Kidney glomerular epithelial cell (primary cell): ENCODE measurements at regions not wholly inside any gene's neighbourhood (a gene's known extent, or its start where the extent isn't known, plus 50 kb on each side); places are given as distances from the start of the nearest gene placed in this dataset.
"Not testable (repeated sequence)": the region's sequence is repeated elsewhere in the genome, so short reads cannot be mapped to it uniquely, and the experiment has no call there.

ENCODE experiments used
- DNase-seq: peaks from one replicate; lab custom pipeline; 2025; lab: John Stamatoyannopoulos, UW

DNA sequence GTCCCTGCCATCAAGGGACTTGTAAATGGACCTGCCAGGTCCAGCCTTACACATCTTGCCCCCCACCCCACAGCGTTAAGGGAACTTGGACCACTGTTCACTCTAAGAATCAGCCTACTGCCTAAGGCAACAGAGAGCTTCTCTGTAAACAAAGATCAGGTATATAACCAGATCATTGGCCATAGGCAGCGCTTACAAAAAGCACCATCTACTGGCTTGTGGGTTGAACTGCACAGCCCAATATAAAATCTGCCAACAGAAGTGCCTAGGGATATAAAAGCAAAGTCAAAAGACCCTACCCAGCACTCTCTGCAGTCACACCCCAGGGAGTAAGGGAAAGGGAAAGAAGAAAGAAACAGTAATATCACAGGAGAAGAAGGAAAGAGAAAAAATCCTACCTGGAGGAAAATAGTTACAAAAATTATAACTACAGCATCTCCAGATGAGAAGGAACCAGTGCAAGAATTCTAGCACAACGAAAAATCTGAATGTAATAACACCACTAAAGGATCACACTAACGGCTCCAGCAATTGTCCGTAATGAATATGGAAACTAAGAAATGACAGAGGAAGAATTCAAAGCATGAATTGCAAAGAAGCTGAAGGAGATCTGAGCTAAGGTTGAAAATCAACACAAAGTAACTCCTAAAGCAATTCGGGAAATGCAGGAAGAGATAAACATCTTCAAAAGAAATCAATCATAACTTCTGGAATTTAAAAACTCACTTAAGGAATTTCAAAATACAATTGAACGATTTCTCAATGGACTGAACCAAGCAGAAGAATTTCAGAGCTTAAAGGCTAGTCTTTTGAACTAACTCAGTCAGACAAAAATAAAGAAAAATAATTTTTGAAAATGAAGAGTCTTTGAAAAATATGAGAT, 95.2 kb upstream of the PCED1B start:
- peak; percentile 38 for DNase-seq

DNA sequence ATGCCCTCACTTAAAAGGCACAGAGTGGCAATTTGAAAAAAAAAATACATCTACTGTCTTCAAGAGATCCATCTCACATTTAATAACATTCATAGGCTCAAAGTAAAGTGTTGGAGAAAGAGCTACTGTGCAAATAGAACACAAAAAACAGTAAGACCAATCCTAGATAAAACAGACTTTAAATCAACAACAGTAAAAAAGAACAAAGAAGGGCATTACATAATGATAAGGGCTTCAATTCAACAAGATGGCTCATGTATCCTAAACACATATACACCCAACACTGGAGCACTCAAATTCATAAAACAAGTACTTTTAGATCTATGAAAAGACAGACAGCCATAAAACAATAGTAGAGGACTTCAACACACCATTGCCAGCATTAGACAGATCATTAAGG, 93.6 kb upstream of the PCED1B start:
- DNase-seq = no peak

DNA sequence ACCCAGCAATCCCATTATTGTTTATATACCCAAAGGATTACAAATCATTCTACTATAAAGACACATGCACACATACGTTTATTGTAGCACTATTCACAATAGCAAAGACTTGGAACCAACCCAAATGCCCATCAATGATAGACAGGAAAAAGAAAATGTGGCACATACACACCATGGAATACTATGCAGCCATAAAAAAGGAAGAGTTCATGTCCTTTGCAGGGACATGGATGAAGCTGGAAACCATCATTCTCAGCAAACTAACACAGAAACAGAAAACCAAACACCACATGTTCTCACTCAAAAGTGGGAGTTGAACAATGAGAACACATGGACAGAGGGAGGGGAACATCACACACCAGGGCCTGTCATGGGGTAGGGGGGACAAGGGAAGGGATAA, 91.3 kb upstream of the PCED1B start:
- not testable (repeated sequence) for DNase-seq

DNA sequence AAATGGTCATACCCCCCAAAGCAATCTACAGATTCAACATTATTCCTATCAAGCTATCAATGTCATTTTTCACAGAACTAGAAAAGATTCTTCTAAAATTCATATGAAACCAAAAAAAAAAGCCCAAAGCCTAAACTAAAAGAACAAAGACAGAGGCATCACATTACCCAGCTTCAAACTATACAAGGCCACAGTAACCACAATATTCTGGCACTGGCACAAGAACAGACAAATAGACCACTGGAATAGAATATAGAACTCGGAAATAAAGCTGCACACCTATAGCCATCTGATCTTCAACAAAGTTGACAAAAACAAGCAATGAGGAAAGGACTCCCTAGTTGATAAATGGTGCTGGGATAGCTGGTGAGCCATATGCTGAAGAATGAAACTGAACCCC, 89.2 kb upstream of the PCED1B start:
- DNase-seq = no peak

DNA sequence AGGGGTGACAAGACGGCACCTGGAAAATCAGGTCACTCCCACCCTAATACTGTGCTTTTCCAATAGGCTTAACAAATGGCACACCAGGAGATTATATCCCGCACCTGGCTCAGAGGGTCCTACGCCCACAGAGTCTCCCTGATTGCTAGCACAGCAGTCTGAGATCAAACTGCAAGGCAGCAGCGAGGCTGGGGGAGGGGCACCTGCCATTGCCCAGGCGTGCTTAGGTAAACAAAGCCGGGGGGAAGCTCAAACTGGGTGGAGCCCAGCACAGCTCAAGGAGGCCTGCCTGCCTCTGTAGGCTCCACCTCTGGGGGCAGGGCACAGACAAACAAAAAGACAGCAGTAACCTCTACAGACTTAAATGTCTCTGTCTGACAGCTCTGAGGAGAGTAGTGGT, 87.4 kb upstream of the PCED1B start:
- DNase-seq = not testable (repeated sequence)

DNA sequence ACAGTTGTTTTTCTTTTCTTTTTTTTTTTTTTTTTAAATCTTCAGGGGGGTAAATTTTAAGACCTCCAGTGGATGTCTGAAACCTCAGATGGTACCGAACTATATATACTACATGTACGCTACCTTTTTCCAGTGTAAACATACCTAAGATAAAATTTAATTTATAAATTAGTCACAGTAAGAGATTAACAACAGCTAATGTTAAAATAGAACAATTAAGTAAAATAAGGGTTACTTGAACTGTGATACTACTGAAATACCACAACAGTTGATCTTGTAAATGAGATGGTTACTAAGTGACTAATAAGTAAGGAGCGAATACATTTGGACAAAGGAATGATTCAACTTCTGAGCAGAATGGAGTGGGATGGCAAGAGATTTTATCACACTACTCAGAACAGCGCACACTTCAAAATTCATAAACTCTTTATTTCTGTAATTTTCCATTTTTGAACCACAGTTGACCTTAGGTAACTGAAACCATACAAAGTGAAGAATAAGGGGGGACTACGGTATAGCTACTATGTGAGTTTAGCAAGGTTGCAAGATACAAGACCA, 80.5 kb upstream of the PCED1B start:
- DNase-seq = peak; percentile 81

DNA sequence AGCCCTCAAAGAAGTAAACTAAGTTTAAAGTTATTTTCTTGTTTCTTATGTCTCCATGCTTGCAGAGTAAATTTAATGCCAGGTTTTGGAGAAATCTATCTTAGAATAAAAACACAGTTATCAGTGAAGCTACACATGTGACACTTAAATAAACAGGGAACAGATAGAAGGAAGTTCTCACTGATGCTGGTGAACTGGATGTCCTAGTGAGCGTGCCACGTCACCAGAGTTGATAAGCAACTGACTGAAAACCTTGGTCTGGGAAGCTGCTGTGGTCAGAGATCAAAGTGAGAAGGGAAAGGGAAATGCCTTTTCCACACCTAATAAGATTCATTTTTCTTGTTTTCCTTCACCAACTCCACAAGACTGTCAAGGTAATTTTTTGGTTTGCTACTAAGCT, 74.8 kb upstream of the PCED1B start:
- no peak for DNase-seq

DNA sequence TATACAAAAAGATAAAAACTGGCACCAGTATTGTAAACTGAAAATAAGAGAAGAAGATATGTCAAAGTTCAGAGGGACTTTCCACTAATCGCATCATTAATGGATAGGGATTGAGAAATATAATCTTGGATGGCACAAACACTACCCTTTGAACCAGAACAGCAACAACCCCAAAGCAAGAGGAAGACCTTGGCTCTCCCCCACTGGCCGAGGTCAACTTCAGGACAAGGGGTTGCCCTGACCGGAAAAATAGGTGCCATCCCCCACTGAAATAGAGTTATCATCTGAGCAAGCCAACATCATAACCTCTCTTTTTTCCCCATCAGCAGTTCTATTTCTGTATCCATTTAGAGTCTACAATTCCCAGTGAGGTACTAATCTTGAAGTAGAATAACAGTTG, 72.4 kb upstream of the PCED1B start:
- DNase-seq = no peak

DNA sequence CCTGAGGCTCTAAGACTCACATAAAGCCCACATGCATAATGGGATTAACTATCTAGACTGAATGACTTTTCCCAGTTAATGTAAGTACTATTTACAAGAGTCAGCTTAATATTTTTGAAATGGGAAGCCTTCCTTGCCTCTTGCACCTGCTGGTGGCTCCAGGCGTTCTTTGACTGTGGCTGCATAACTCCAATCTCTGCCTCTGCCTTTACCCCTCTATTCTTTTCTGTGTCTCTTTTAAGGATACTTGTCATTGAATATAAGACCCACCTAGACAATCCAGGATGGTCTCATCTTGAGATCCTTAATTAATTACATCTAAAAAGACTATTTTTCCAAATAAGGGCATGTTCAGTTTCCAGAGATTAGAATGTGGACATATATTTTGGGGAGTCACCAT, 66.9 kb upstream of the PCED1B start:
- DNase-seq = no peak

DNA sequence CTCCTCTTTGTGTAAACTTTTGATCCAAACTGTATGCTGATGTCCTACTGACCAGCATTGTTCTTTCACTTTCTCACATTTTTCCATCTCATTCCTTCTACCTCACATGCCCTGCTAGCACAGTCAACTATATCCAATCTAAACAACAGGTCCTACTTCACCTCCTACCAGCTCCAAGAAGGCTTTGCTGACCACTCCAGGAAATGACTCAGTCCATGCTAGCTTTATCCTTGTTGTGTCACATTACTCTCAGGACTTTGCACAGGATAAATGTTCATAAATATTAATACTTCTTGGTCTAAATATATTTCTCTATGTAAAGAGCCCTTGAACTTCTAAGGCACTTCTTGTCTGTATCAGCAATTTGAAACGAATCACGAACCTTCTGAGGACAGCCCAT, 64.9 kb upstream of the PCED1B start:
- peak; percentile 44 for DNase-seq

DNA sequence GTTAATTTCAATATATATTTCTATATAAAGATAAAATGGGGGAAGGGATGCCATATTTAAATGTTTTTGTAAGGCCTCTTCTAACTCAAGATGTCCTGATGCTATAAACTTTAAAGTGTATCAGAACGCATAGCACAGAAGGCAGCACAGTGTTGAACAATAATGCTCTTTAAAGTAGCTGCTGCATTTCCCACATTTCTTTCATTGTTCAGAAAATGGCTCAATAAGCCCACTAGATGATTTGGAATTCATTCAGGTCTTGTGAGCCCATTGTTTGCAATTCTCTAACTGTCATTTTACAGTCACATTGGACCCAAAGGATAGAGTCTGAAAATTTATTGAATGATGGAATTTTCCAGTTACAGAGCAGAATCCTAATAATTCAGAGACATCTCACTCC, 64.0 kb upstream of the PCED1B start:
- DNase-seq = no peak

DNA sequence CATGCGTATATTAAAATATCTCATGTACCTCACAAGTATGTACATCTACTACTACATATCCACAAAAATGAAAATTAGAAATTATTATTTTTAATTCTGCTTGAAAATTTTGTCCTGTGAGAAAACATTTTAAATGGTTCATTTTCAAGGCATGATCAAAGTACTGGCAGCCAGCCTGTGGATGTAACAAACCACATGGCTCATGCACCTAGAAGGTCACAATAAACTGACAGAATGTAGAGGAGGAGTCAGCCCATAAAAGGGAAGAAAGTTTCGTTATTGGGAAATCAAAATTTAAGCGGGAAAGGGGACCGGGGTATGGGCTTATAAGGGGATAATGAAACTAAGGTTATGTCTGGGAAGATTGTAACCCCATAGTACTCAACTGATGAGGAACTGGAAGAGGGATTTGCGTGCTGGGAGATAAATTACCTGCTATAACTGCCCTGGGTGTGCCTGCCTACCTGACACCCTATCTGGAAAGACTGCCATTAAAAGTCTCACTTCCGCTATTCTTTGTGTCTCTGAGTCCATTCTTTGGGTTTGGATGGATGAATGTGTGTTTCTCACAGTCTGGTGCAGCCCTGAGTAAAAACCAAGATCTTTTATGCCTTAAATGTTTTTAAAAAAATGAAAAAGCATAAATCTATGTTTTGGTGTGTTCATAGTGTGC, 62.2 kb upstream of the PCED1B start:
- DNase-seq = no peak

DNA sequence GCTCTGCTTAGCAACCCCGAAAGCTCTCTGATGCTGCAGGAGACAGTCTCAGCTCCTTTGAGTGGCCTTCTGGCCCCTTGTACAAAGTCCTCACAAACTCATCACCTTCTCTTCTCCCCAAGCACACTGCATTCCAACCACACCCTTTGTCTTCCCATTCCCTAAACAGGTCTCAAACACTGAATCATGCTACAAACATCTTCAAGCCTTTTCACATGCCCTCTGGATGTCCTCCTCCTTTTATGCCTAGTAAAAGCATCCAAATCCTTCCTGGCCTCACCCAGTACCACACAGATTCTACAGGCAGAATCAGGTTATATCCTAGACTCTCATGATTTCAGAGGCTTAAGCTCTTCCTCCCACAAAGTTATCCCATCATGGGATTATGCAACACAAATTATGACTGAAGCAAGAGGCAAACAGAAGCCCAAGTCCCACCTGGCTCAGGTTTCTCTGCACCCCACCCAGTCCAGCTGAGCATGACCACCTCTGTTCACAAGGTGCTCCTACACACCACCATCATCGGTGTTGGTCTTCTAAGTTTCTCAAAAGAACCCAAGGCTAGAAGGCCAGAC, 61.4 kb upstream of the PCED1B start:
- DNase-seq = no peak

DNA sequence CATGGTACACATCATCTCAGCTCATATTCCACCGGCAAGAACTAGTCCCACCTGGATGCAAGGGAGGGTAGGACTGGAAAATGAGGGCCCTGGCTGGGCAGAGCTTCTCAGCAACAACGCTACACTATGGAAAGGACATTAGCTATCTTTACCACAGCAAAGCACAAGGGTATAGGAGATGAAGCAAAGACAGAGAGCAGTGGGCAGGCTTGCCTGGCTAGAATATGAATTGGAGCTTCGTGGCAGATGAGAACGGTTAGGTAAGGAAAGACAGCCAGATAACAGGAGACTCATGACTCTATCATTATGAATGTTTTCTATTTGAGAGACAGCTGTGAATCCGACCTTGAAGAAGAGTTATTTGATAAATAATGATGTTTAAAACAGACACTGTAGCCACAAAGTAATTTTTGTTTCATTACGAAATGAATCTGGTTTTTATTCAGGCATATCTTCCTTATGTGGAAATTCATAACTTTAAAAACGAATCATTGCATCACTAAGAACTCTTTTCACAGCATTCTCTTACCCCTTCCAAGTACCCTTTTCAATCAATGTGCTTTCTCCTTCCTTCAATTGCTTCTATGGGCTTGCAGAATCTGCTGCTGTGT, 59.1 kb upstream of the PCED1B start:
- no peak for DNase-seq

DNA sequence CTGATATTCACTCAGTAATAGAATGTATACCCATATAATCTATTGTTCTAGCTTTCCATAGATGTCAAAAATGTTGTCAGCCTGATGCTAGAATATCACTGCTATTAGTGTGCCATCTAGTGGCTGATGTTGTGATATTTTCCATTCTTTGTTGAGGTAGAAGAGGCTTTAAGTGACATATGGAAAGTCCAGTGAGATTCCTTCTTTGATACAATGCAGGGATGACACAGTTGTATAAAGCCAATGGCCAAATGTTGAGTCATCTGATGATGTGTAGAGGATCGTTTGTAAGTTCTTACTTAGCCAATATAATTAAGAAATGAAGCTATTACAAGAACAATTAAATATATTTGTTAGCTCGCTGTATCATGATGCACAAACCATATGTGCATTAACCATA, 58.1 kb upstream of the PCED1B start:
- DNase-seq = peak; percentile 90

DNA sequence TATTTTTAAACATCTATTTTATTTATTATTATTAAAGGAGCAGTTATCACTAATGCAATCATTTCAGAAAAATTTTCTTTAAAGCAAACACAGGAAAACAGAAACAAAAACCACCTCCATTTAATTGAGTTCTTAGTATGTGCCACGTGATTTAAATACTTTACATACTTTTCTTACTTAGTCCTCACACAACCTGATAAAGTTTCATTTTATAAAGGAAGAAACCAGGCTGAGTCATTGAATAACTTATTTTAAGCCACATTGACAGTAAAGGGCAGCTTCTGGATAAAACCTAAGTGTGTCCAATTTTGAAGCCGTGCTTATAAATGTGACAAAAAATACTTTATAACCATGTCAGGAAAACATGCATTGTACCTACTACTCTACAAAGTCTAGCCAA, 57.1 kb upstream of the PCED1B start:
- peak; percentile 80 for DNase-seq

DNA sequence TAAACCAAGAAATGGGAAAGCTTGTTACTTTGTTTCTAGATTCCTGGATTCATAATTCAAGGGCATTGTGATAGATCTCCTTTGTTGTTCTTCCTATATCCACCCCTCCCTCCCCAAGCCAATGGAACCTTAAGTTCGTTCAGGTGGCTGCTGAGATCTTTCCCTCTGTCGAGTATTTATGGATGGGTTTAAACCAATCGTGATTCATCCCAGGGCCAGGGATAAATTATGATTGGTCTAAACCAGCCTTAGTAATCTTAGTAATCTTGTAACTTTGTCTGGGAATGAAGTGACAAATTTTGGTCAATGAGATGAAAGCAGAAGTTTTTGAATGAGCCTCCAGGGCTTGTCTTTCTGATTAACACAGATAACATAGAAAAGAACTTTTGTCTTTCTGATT, 56.1 kb upstream of the PCED1B start:
- DNase-seq = no peak

DNA sequence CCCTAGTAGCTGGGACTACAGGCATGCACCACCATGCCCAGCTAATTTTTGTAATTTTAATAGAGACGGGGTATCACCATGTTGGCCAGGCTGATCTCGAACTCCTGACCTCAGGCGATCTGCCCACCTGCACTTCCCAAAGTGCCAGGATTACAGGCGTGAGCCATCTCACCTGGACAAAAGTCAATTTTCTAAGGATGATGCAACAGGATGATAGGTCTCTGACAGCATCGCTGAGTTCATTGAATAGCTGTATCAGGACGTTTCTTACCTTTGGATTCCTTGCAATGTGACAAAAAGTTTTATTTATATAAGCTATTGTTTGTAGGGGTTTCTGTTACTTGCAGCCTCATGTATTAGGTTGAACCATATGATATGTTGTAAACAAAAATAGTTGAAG, 55.5 kb upstream of the PCED1B start:
- DNase-seq = no peak

DNA sequence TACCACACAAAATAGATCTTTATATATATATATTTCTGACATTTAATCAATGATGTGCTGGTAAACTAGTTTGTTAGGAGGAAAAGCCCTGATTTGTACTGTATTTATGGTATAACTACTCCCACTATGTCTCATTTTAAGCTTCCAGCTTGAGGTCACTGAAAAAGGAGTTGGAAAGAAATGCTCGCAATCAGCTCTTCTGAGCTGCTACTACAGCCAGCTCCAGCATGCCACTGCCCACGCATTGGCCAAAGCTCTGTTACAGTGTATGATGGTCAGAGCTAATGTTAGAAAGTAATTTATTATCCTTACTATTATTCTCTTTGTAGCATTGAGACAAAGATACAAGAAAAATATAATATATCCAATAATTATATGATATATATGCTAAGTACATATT, 55.0 kb upstream of the PCED1B start:
- DNase-seq = peak; percentile 33

DNA sequence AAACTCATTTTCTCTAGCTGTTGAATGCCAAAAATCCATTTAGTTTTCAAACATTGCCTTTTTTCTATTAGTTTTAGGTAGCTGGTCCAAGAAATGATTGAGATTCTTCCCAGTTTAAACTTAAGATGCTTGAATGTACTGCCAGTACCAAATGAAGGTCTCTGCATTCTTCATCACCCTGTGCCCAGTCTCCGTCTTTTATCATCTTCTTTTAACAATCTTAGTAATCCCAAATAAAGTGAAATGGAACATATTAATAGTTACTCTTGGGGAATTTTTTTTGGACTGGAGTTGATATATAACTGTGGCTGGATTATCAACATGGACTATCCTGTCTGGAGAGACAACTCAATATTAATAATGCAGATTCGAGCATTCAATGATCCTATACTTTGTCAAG, 54.1 kb upstream of the PCED1B start:
- DNase-seq = no peak

DNA sequence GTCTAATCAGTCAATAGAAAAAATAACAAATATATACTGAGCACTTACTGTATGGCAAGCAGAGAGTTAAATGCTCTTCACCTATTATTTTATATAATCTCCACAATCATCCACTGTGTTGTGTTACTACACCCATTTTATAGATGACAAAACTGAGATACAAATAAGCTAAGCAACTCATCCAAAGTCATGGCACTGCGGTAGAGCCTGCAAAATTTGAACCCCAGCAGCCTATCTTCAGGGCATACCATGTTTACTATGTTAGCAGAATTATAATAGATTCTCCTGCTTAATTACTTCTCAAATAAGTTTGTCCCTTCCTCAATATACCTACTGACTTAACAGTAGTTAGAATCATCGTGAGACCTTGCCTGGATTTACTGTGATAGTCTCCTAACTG, 53.6 kb upstream of the PCED1B start:
- DNase-seq = no peak

DNA sequence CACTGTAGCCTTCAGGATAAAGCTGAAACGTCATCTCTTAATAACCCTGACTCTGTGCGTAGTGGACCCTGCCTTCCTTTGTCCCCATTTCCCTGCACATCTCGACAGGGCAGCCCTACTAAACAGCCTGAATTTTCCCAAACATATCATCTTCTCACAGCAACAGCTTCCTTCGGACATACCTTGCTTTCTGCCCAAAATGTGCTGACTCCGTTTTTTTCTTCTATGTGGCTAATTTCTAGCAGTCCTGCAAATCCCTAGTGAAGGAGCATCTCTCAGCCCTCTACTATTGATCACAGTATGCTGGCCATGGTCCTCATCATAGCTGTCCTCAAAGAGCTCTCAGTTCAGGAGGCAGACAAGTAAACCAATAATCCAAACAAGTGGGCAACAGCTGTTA, 53.1 kb upstream of the PCED1B start:
- no peak for DNase-seq
